ENCODE measurements at regions not wholly inside any gene's neighbourhood (a gene's known extent, or its start where the extent isn't known, plus 50 kb on each side); places are given as distances from the start of the nearest gene placed in this dataset.
"Not testable (repeated sequence)": the region's sequence is repeated elsewhere in the genome, so short reads cannot be mapped to it uniquely, and the experiment has no call there.

DNA sequence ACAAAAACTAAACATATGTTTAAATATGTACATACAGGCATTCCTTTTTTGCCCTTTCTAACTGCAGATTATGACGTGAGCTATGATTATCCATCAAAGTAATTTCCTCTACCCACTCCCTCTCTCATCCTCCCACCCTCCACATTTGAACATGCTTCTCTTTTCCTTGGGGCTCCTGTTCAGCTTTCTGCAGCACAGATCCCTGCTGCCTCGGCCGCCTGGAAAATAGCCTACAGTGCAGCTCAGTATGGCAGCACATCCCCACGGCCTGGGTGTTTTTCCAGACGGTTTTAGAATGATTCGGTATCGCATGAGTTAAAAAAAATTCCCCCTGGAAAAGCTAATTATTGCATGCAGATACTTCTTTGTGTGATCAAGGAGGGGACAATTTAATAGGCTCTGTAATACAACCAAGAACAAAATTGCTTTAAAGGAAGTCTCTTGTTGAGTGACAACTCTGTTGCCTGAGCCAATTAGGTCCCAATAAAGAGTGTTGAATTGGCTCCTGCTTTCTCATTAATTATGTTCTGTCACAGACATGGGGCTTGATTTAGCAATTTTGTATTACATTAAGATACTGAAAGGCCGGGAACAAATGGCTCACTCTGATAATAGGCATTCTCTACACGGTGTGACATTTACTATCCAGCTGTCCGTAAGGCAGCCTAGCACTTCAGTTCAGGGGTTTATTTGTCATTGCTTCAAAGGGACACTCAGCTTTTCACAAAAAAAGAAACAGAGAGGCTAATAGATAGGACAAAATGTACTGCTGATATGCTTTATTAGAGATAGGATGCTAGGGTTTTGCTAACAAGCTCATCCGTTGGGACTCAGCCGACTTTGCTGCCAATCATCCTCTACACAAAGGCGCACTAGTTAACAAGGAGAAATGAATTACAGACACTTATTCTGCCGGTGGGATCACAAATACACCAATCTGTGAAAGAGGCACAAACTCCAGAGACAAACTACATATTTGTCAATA lies 285.8 kb upstream of the G2E3 start:
- Histone ChIP-seq H3K4me3 (ENCODE audit: low read depth, low read length) (no peak overlapping the region), H3K36me3 (ENCODE audit: control insufficient read depth, insufficient read depth, low read length) (no peaks in the 10 kb centered on the region), H3K79me2 (no peaks in the 10 kb centered on the region), H3K27me3 (ENCODE audit: control insufficient read depth, insufficient read depth, low read length) (no peaks in the 10 kb centered on the region), H3K4me2 (ENCODE audit: low read length) (no peak overlapping the region), H3K27ac (no peak overlapping the region), H3K9me3 (ENCODE audit: control insufficient read depth, low read length) (no peaks in the 10 kb centered on the region), H2AFZ (no peak overlapping the region), H3K4me1 (peaks cover 5% of the 10 kb centered on the region), H3K9ac (no peak overlapping the region)
- TF ChIP-seq, protein P1, sequence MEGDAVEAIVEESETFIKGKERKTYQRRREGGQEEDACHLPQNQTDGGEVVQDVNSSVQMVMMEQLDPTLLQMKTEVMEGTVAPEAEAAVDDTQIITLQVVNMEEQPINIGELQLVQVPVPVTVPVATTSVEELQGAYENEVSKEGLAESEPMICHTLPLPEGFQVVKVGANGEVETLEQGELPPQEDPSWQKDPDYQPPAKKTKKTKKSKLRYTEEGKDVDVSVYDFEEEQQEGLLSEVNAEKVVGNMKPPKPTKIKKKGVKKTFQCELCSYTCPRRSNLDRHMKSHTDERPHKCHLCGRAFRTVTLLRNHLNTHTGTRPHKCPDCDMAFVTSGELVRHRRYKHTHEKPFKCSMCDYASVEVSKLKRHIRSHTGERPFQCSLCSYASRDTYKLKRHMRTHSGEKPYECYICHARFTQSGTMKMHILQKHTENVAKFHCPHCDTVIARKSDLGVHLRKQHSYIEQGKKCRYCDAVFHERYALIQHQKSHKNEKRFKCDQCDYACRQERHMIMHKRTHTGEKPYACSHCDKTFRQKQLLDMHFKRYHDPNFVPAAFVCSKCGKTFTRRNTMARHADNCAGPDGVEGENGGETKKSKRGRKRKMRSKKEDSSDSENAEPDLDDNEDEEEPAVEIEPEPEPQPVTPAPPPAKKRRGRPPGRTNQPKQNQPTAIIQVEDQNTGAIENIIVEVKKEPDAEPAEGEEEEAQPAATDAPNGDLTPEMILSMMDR (IDR thresholded peaks at IDR 0.05): no peak

DNA sequence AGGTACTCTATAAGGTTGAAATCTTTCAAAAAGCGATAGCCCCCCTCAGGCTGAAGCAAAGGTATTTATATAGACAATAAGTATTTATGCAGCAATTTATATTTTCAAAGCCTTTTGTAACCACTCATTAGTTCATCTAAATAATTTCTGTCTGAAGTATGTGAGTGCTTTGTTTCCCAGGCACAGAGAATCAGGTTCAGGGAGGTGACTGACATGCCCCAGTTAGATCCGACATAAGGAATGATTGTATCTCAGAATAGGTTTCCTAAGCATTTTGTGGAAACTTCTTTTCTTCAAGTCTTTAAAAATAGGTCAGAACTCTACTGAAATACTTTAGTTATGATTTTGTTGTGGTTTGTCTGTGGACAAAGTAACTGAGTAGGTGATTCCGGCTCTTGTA lies 283.4 kb upstream of the G2E3 start:
- TF ChIP-seq, protein P1 (IDR thresholded peaks at IDR 0.05): no peak
- Histone ChIP-seq H3K9ac (no peak overlapping the region), H3K4me1 (peaks cover 5% of the 10 kb centered on the region), H3K27ac (no peak overlapping the region), H2AFZ (no peak overlapping the region), H3K4me3 (ENCODE audit: low read depth, low read length) (no peak overlapping the region), H3K27me3 (ENCODE audit: control insufficient read depth, insufficient read depth, low read length) (no peaks in the 10 kb centered on the region), H3K4me2 (ENCODE audit: low read length) (no peak overlapping the region), H3K36me3 (ENCODE audit: control insufficient read depth, insufficient read depth, low read length) (no peaks in the 10 kb centered on the region), H3K9me3 (ENCODE audit: control insufficient read depth, low read length) (no peaks in the 10 kb centered on the region), H3K79me2 (no peaks in the 10 kb centered on the region)

DNA sequence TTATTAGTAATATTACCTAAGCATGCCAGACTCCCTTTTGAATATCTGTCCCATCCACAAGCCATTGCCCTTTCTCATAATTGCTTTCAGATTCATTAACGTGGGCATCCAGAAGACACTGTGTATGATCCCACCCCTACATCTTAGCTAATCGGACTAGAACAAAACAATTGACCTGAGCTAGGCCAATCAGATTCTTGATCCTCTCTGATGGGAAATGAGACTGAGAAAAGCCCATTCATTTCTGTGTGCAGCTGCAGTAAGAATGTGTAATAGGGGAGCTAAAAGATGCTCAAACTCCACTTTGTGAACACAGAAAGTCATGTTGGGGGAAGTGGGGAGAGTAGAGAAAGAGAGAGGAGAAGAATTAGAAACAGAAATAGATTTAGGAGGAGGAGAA lies 281.7 kb upstream of the G2E3 start:
- H2AFZ ChIP-seq: no peak overlapping the region
- TF ChIP-seq, protein P1 (IDR thresholded peaks at IDR 0.05): no peak
- no peaks in the 10 kb centered on the region for H3K27me3 ChIP-seq (ENCODE audit: control insufficient read depth, insufficient read depth, low read length)
- no peaks in the 10 kb centered on the region for H3K36me3 ChIP-seq (ENCODE audit: control insufficient read depth, insufficient read depth, low read length)
- no peaks in the 10 kb centered on the region for H3K4me1 ChIP-seq
- H3K4me2 ChIP-seq (ENCODE audit: low read length): no peak overlapping the region
- H3K4me3 ChIP-seq (ENCODE audit: low read depth, low read length): no peak overlapping the region
- H3K9ac ChIP-seq: no peak overlapping the region
- H3K27ac ChIP-seq: no peak overlapping the region
- no peaks in the 10 kb centered on the region for H3K79me2 ChIP-seq
- H3K9me3 ChIP-seq (ENCODE audit: control insufficient read depth, low read length): no peaks in the 10 kb centered on the region

DNA sequence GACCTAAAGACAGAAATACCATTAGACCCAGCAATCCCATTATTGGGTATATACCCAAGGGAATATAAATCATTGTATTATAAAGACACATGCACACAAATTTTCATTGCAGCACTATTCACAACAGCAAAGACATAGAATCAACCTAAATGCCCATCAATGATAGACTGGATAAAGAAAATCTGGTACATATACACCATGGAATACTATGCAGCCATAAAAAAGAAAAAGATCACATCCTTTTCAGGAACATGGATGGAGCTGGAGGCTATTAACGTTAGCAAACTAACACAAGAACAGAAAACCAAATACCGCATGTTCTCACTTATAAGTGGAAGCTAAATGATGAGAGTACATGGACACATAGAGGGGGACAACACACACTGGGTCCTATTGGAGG lies 280.1 kb upstream of the G2E3 start:
- not testable (repeated sequence) for H3K27ac ChIP-seq; H3K27me3 ChIP-seq (ENCODE audit: control insufficient read depth, insufficient read depth, low read length); H3K4me3 ChIP-seq (ENCODE audit: low read depth, low read length); H3K4me1 ChIP-seq; H3K9ac ChIP-seq; H3K36me3 ChIP-seq (ENCODE audit: control insufficient read depth, insufficient read depth, low read length); H3K4me2 ChIP-seq (ENCODE audit: low read length); H3K9me3 ChIP-seq (ENCODE audit: control insufficient read depth, low read length); H3K79me2 ChIP-seq; H2AFZ ChIP-seq

DNA sequence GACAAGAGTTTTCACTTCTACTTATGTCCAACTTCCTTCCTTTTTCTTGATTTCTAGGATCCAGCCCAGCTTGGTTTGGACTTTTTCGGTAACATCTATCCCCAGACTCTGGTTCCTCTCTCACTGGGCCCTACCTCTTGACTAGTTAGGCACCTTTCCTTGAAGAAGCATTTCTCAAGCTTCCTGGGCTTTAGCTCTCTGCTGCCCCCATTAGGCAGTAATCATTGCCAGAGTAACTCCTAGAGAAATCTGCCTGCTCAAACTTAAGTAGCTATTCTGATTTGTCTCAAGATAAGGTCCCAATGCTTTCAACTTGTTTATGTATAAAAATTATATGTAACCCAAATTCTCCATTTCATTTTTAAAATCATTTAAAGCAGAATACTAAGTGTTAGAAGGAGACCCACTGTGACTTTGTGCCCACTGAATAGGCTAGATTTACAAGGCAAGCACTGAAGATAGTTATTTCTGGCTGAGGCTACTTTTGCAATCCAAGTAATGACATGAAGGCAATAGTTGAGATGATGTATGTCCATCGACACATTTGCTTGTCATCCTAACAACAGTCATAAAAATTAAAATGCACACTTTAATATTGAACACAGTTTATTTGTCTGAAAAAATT lies 275.0 kb upstream of the G2E3 start:
- Histone ChIP-seq H3K27ac (no peak overlapping the region), H3K4me3 (ENCODE audit: low read depth, low read length) (no peak overlapping the region), H3K4me2 (ENCODE audit: low read length) (no peak overlapping the region), H3K9ac (no peak overlapping the region), H2AFZ (no peak overlapping the region), H3K79me2 (no peaks in the 10 kb centered on the region), H3K27me3 (ENCODE audit: control insufficient read depth, insufficient read depth, low read length) (no peaks in the 10 kb centered on the region), H3K36me3 (ENCODE audit: control insufficient read depth, insufficient read depth, low read length) (no peaks in the 10 kb centered on the region), H3K9me3 (ENCODE audit: control insufficient read depth, low read length) (no peaks in the 10 kb centered on the region), H3K4me1 (peaks cover 5% of the 10 kb centered on the region)
- TF ChIP-seq, protein P1 (IDR thresholded peaks at IDR 0.05): peak; percentile 83
